ENCODE measurements at regions not wholly inside any gene's neighbourhood (a gene's known extent, or its start where the extent isn't known, plus 50 kb on each side); places are given as distances from the start of the nearest gene placed in this dataset.

DNA sequence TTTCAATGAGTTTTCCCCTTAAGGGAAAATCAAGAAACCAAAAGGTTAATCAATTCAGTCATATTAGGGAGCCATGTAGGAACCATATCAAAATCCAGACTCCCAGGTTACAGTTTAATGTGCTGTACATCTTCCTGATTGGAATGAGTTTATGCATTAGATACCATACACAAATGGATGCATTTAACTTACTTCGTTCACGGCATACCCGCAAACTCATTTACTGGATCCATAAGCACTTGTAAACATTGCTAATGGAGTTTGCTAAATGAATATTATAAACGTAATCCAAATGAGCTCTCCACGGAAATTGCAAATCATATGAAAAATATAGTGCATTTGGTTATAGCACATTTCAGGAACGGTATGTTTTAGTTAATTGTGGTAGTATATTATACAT lies 228.9 kb upstream of the G2E3 start:
- TF ChIP-seq EZH2phosphoT487 (IDR thresholded peaks at IDR 0.05; ENCODE audit: borderline replicate concordance, low read depth) (no peak), SIN3A (IDR thresholded peaks at IDR 0.05; ENCODE audit: borderline replicate concordance, low read depth, low read length) (no peak), TEAD4 (IDR thresholded peaks at IDR 0.05; ENCODE audit: borderline replicate concordance, insufficient read depth) (no peak), RAD21 (IDR thresholded peaks at IDR 0.05; ENCODE audit: low read length) (no peak), RCOR1 (IDR thresholded peaks at IDR 0.05; ENCODE audit: low read length) (no peak), MXI1 (IDR thresholded peaks at IDR 0.05; ENCODE audit: low read depth, low read length) (no peak), ELF1 (IDR thresholded peaks at IDR 0.05) (no peak), EP300 (IDR thresholded peaks at IDR 0.05; ENCODE audit: borderline replicate concordance in 1 of 2, low read depth in 1 of 2, low read length in 1 of 2) (no peak), RFX5 (IDR thresholded peaks at IDR 0.05; ENCODE audit: low read length) (no peak), TAF1 (IDR thresholded peaks at IDR 0.05; ENCODE audit: borderline replicate concordance, low read depth, low read length) (no peak)
- TF ChIP-seq, protein P1, sequence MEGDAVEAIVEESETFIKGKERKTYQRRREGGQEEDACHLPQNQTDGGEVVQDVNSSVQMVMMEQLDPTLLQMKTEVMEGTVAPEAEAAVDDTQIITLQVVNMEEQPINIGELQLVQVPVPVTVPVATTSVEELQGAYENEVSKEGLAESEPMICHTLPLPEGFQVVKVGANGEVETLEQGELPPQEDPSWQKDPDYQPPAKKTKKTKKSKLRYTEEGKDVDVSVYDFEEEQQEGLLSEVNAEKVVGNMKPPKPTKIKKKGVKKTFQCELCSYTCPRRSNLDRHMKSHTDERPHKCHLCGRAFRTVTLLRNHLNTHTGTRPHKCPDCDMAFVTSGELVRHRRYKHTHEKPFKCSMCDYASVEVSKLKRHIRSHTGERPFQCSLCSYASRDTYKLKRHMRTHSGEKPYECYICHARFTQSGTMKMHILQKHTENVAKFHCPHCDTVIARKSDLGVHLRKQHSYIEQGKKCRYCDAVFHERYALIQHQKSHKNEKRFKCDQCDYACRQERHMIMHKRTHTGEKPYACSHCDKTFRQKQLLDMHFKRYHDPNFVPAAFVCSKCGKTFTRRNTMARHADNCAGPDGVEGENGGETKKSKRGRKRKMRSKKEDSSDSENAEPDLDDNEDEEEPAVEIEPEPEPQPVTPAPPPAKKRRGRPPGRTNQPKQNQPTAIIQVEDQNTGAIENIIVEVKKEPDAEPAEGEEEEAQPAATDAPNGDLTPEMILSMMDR (IDR thresholded peaks at IDR 0.05) = no peak
- TF ChIP-seq, protein P2, sequence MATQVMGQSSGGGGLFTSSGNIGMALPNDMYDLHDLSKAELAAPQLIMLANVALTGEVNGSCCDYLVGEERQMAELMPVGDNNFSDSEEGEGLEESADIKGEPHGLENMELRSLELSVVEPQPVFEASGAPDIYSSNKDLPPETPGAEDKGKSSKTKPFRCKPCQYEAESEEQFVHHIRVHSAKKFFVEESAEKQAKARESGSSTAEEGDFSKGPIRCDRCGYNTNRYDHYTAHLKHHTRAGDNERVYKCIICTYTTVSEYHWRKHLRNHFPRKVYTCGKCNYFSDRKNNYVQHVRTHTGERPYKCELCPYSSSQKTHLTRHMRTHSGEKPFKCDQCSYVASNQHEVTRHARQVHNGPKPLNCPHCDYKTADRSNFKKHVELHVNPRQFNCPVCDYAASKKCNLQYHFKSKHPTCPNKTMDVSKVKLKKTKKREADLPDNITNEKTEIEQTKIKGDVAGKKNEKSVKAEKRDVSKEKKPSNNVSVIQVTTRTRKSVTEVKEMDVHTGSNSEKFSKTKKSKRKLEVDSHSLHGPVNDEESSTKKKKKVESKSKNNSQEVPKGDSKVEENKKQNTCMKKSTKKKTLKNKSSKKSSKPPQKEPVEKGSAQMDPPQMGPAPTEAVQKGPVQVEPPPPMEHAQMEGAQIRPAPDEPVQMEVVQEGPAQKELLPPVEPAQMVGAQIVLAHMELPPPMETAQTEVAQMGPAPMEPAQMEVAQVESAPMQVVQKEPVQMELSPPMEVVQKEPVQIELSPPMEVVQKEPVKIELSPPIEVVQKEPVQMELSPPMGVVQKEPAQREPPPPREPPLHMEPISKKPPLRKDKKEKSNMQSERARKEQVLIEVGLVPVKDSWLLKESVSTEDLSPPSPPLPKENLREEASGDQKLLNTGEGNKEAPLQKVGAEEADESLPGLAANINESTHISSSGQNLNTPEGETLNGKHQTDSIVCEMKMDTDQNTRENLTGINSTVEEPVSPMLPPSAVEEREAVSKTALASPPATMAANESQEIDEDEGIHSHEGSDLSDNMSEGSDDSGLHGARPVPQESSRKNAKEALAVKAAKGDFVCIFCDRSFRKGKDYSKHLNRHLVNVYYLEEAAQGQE (IDR thresholded peaks at IDR 0.05; ENCODE audit: low read depth, low read length) = no peak
- TF ChIP-seq, protein P3, sequence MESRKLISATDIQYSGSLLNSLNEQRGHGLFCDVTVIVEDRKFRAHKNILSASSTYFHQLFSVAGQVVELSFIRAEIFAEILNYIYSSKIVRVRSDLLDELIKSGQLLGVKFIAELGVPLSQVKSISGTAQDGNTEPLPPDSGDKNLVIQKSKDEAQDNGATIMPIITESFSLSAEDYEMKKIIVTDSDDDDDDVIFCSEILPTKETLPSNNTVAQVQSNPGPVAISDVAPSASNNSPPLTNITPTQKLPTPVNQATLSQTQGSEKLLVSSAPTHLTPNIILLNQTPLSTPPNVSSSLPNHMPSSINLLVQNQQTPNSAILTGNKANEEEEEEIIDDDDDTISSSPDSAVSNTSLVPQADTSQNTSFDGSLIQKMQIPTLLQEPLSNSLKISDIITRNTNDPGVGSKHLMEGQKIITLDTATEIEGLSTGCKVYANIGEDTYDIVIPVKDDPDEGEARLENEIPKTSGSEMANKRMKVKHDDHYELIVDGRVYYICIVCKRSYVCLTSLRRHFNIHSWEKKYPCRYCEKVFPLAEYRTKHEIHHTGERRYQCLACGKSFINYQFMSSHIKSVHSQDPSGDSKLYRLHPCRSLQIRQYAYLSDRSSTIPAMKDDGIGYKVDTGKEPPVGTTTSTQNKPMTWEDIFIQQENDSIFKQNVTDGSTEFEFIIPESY (IDR thresholded peaks at IDR 0.05; ENCODE audit: borderline replicate concordance, low read depth) = no peak

All from SK-N-SH (cell line).